CD14-positive monocyte (primary cell): ENCODE measurements at regions not wholly inside any gene's neighbourhood (a gene's known extent, or its start where the extent isn't known, plus 50 kb on each side); places are given as distances from the start of the nearest gene placed in this dataset.

Experiments used
- DNase-seq, 3 donors: peaks; one replicate each; pipeline ENCODE4 v3.0.0-alpha.2; 2011 to 2022
- H2AFZ ChIP-seq: 2 replicates; pipeline ENCODE4 v1.6.0; 2012; ENCODE audit warnings: mild to moderate bottlenecking, low read depth, low read length, inconsistent platforms; ENCODE audit not compliant: insufficient read depth, poor library complexity, severe bottlenecking
- H3K27ac ChIP-seq, 2 donors: 1 replicate in 1 of 2; 2 replicates in 1 of 2; pipeline ENCODE4 v1.5.1; 2012 to 2013; ENCODE audit warnings: low read length in 2 of 2, control low read depth in 1 of 2, inconsistent platforms in 1 of 2, low read depth in 1 of 2, mild to moderate bottlenecking in 1 of 2
- H3K27me3 ChIP-seq, 2 donors: one replicate each; pipeline versions ENCODE4 v1.6.0 to v1.6.1; 2011 to 2013; ENCODE audit warnings: low read length in 2 of 2; ENCODE audit not compliant: control insufficient read depth in 2 of 2, insufficient read depth in 2 of 2
- H3K36me3 ChIP-seq, 2 donors: replicated peaks in 1 of 2; 1 replicate in 1 of 2; 2 replicates in 1 of 2; pipeline versions ENCODE4 v1.5.1 to v1.6.1; 2012 to 2013; ENCODE audit warnings: low read length in 2 of 2, control low read depth in 1 of 2, inconsistent platforms in 1 of 2, mild to moderate bottlenecking in 1 of 2; ENCODE audit not compliant: insufficient read depth in 2 of 2, control insufficient read depth in 1 of 2
- H3K4me1 ChIP-seq, 2 donors: 1 replicate in 1 of 2; 2 replicates in 1 of 2; pipeline versions ENCODE4 v1.5.1 to v1.6.1; 2012 to 2013; ENCODE audit warnings: low read length in 2 of 2, control low read depth in 1 of 2, inconsistent platforms in 1 of 2, mild to moderate bottlenecking in 1 of 2, moderate library complexity in 1 of 2; ENCODE audit not compliant: insufficient read depth in 2 of 2, control insufficient read depth in 1 of 2
- H3K4me2 ChIP-seq: replicated peaks from 2 replicates; pipeline ENCODE3; 2012; ENCODE audit warnings: low read length, moderate library complexity, mild to moderate bottlenecking; ENCODE audit not compliant: poor library complexity, severe bottlenecking; ENCODE audit errors: extremely low read depth
- H3K4me3 ChIP-seq, 3 experiments: fragments of 200-600 bp in 1 of 3; sonication (generic) in 1 of 3; replicated peaks in 1 of 3; 1 replicate in 2 of 3; 2 replicates in 1 of 3; pipeline ENCODE4 v1.5.1; 2011 to 2013; ENCODE audit warnings: low read length in 3 of 3, mild to moderate bottlenecking in 3 of 3, control low read depth in 2 of 3, low read depth in 2 of 3, inconsistent platforms in 1 of 3, moderate library complexity in 1 of 3
- H3K79me2 ChIP-seq: 2 replicates; pipeline ENCODE4 v1.6.0; 2012; ENCODE audit warnings: mild to moderate bottlenecking, control low read depth, inconsistent platforms, low read length, moderate library complexity; ENCODE audit not compliant: insufficient read depth
- H3K9ac ChIP-seq: 2 replicates; pipeline ENCODE4 v1.6.0; 2017; ENCODE audit warnings: low read length, mild to moderate bottlenecking; ENCODE audit not compliant: insufficient read depth, poor library complexity, severe bottlenecking
- H3K9me3 ChIP-seq, 2 donors: replicated peaks in 1 of 2; 1 replicate in 1 of 2; 2 replicates in 1 of 2; pipeline versions ENCODE4 v1.5.1 to v1.6.1; 2012 to 2013; ENCODE audit warnings: low read length in 2 of 2, control low read depth in 1 of 2; ENCODE audit not compliant: control insufficient read depth in 1 of 2, insufficient read depth in 1 of 2
- H4K20me1 ChIP-seq: 2 replicates; pipeline ENCODE4 v1.6.0; 2012; ENCODE audit warnings: mild to moderate bottlenecking, low read length, control low read depth, moderate library complexity; ENCODE audit not compliant: insufficient read depth
- H3K27ac Mint-ChIP-seq, 7 donors: one replicate each; pipeline ENCODE4 v1.8.0; 2020; ENCODE audit warnings: mild to moderate bottlenecking in 7 of 7, mixed read lengths in 7 of 7, moderate library complexity in 6 of 7, inconsistent platforms in 2 of 7
- H3K27me3 Mint-ChIP-seq, 3 donors: one replicate each; pipeline ENCODE4 v1.8.0; 2021 to 2022; ENCODE audit warnings: low read depth in 3 of 3, mild to moderate bottlenecking in 3 of 3, mixed read lengths in 3 of 3, moderate library complexity in 3 of 3, inconsistent platforms in 1 of 3
- H3K36me3 Mint-ChIP-seq, 2 donors: one replicate each; pipeline ENCODE4 v1.8.0; 2020; ENCODE audit warnings: mixed read lengths in 2 of 2, inconsistent platforms in 1 of 2, mild to moderate bottlenecking in 1 of 2
- H3K4me1 Mint-ChIP-seq: one replicate; pipeline ENCODE4 v1.8.0; 2020; ENCODE audit warnings: mild to moderate bottlenecking, mixed read lengths
- H3K4me3 Mint-ChIP-seq, 2 donors: one replicate each; pipeline ENCODE4 v1.8.0; 2020; ENCODE audit warnings: mild to moderate bottlenecking in 2 of 2, mixed read lengths in 2 of 2, moderate library complexity in 1 of 2
- H3K9me3 Mint-ChIP-seq, 7 donors: one replicate each; pipeline ENCODE4 v1.8.0; 2020 to 2022; ENCODE audit warnings: mixed read lengths in 7 of 7, mild to moderate bottlenecking in 6 of 7, moderate library complexity in 6 of 7, inconsistent platforms in 2 of 7
- WGBS: methylation state at CpG from one replicate; pipeline ENCODE4 v1.1.5; 2013; ENCODE audit warnings: missing lambda C conversion rate; ENCODE audit not compliant: insufficient coverage; 5-methylcytosine and 5-hydroxymethylcytosine counted together
- intact Hi-C, 2 donors: fragments of 100-400 bp; cut with micrococcal nuclease; formaldehyde crosslinking; loops; one replicate each; pipeline versions ENCODE4 v1.15.0 to v1.15.1; 2023
- TF ChIP-seq, protein P1 (sequence below): fragments of 200-600 bp; IDR thresholded peaks from one replicate; pipeline ENCODE4 v1.8.0; 2022; ENCODE audit warnings: antibody characterized with exemption, mild to moderate bottlenecking

DNA sequence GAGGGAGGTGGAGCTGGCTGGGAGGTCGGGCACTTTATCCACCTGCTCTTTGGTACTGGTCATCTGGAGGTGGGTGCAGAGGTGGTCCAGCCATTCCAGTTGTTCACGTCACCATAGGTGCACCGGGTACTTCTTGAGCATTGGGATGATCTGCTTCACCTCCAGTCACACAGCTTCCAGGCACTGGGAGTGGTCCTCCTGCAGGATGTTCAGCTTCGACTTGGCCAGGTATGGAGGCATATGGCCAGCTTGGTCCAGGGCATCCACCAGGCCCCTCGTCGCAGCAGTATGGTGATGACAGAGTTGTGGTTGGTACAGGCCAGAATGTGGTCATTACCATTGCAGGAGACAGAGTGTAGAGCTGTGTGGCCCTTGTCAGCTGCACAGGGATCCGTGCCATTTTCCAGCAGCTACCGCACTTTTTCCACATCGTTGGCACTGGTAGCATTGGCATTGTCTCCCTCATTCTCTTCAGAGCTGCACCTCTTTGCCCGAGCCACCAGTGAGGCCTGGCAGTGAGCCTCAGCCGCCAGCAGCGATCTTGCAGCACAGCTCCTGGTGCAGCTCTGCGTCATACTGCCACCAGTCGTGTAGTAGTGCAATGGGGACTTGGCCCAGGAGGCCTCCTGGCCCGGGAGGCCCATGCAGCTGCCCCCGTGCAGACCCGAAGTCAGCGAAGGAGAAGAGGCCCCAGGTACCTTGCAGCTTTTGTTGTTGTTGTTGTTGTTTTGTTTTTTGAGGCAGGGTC is 150.9 kb downstream of the ZNF22 start:
- H3K4me3 Mint-ChIP-seq = no peak overlapping the region
- Histone ChIP-seq H3K27me3 (no peaks in the 10 kb centered on the region), H3K4me1 (no peaks in the 10 kb centered on the region), H3K36me3 (no peaks in the 10 kb centered on the region), H4K20me1 (no peaks in the 10 kb centered on the region), H3K27ac (no peak overlapping the region), H3K9me3 (no peaks in the 10 kb centered on the region), H3K4me3 (no peak overlapping the region), H3K4me2 (no peak overlapping the region), H3K9ac (no peak overlapping the region), H2AFZ (no peak overlapping the region), H3K79me2 (no peaks in the 10 kb centered on the region)
- 92% methylated on average over 14 of the region's 18 CpGs for WGBS
- peaks cover 0 to 3% (median 0%) of the 10 kb centered on the region in 3 donors for H3K27me3 Mint-ChIP-seq
- H3K4me1 Mint-ChIP-seq = no peaks in the 10 kb centered on the region
- peak overlapping the region in 1 of 7 donors; percentile 63 for H3K27ac Mint-ChIP-seq
- TF ChIP-seq, protein P1, sequence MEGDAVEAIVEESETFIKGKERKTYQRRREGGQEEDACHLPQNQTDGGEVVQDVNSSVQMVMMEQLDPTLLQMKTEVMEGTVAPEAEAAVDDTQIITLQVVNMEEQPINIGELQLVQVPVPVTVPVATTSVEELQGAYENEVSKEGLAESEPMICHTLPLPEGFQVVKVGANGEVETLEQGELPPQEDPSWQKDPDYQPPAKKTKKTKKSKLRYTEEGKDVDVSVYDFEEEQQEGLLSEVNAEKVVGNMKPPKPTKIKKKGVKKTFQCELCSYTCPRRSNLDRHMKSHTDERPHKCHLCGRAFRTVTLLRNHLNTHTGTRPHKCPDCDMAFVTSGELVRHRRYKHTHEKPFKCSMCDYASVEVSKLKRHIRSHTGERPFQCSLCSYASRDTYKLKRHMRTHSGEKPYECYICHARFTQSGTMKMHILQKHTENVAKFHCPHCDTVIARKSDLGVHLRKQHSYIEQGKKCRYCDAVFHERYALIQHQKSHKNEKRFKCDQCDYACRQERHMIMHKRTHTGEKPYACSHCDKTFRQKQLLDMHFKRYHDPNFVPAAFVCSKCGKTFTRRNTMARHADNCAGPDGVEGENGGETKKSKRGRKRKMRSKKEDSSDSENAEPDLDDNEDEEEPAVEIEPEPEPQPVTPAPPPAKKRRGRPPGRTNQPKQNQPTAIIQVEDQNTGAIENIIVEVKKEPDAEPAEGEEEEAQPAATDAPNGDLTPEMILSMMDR = no peak
- intact Hi-C loops = no loop called here
- no peaks in the 10 kb centered on the region for H3K36me3 Mint-ChIP-seq
- no peaks in the 10 kb centered on the region for H3K9me3 Mint-ChIP-seq
- DNase-seq = no peak

DNA sequence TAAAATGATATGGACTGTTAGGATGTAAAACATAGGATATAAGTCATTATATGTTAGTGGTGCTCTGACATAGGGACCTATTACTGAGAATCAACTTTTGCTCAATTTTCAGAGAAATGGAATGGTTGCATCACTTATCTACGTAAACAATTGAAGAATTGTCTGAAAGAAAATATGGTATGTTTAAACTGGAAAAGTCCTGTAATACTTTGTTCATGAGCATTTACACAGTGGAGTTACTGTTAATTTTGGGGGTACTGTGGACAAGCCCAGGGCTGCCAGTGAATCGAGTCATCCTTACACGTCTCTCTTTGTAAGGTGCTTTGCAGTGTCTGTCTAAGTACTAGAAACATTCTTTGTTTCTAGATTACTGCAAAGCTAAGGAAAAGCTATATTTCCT is 152.0 kb downstream of the ZNF22 start:
- WGBS = no CpG with 5 or more reads among the region's 3 CpGs
- H3K36me3 ChIP-seq = no peaks in the 10 kb centered on the region

More for the DNA sequence above, 152.0 kb downstream of the ZNF22 start:
- TF ChIP-seq, protein P1 = no peak
- peaks cover 0 to 3% (median 0%) of the 10 kb centered on the region in 3 donors for H3K27me3 Mint-ChIP-seq
- Histone ChIP-seq H3K9me3 (no peaks in the 10 kb centered on the region), H3K4me3 (no peak overlapping the region), H3K79me2 (no peaks in the 10 kb centered on the region), H3K4me2 (no peak overlapping the region), H3K27me3 (no peaks in the 10 kb centered on the region), H4K20me1 (no peaks in the 10 kb centered on the region), H2AFZ (no peak overlapping the region), H3K27ac (no peak overlapping the region), H3K4me1 (no peaks in the 10 kb centered on the region), H3K9ac (no peak overlapping the region)
- no peaks in the 10 kb centered on the region for H3K36me3 Mint-ChIP-seq
- intact Hi-C loops = no loop called here
- H3K4me3 Mint-ChIP-seq = no peak overlapping the region
- H3K27ac Mint-ChIP-seq = no peak overlapping the region
- DNase-seq = no peak
- H3K4me1 Mint-ChIP-seq = no peaks in the 10 kb centered on the region
- H3K9me3 Mint-ChIP-seq = no peaks in the 10 kb centered on the region
